OCI-LY7 (cell line): ENCODE measurements at regions not wholly inside any gene's neighbourhood (a gene's known extent, or its start where the extent isn't known, plus 50 kb on each side); places are given as distances from the start of the nearest gene placed in this dataset.

Source experiments
- BruUV-seq: library from RNA; stranded (reverse); fragments of 400-500 nt; replicated peaks from 2 replicates; lab custom pipeline; 2021; lab: Mats Ljungman, UMichigan
- CTCF ChIA-PET: fragments of 300-600 bp; sonication (Branson Sonifier 250); formaldehyde crosslinking; loops from one replicate; lab custom pipeline; 2022; ENCODE audit warnings: antibody characterized with exemption; ENCODE audit not compliant: unreplicated experiment; lab: Charles Lee
- POLR2A ChIA-PET: fragments of 300-600 bp; sonication (Branson Sonifier 250); formaldehyde crosslinking; loops from one replicate; lab custom pipeline; 2022; ENCODE audit warnings: antibody characterized with exemption; lab: Charles Lee
- DNase-seq: peaks from one replicate; pipeline ENCODE4 v3.0.0-alpha.2; 2015; ENCODE audit warnings: low spot score
- H2AFZ ChIP-seq: fragments of 200-600 bp; sonication (generic), shearing (Covaris generic); 2 replicates; pipeline ENCODE4 v1.6.1; 2014; ENCODE audit warnings: mild to moderate bottlenecking, antibody characterized with exemption, low read length, moderate library complexity
- H3K27ac ChIP-seq: fragments of 200-600 bp; sonication (generic); 2 replicates; pipeline ENCODE4 v1.5.1; 2014; ENCODE audit warnings: mixed run types, low read depth, mild to moderate bottlenecking, moderate library complexity, low read length, inconsistent platforms; ENCODE audit not compliant: poor library complexity, severe bottlenecking
- H3K36me3 ChIP-seq: fragments of 200-600 bp; sonication (generic); 2 replicates; pipeline ENCODE4 v1.6.1; 2014; ENCODE audit warnings: mild to moderate bottlenecking, antibody characterized with exemption, low read length, moderate library complexity, mixed read lengths; ENCODE audit not compliant: insufficient read depth
- H3K4me1 ChIP-seq: fragments of 200-600 bp; sonication (generic); 2 replicates; pipeline ENCODE4 v1.5.1; 2014; ENCODE audit warnings: mild to moderate bottlenecking, low read length; ENCODE audit not compliant: insufficient read depth, poor library complexity, severe bottlenecking
- H3K4me2 ChIP-seq: fragments of 200-600 bp; sonication (generic); 2 replicates; pipeline ENCODE4 v1.6.1; 2014; ENCODE audit warnings: mild to moderate bottlenecking, low read length
- H3K4me3 ChIP-seq: fragments of 200-600 bp; sonication (generic); 2 replicates; pipeline ENCODE4 v1.5.1; 2014; ENCODE audit warnings: mild to moderate bottlenecking, low read depth, low read length; ENCODE audit not compliant: poor library complexity, severe bottlenecking
- H3K79me2 ChIP-seq: fragments of 200-600 bp; sonication (generic); 2 replicates; pipeline ENCODE4 v1.6.1; 2016; ENCODE audit warnings: low read depth, mild to moderate bottlenecking, low read length, moderate library complexity, mixed read lengths; ENCODE audit not compliant: insufficient read depth
- H3K9me2 ChIP-seq: fragments of 200-600 bp; sonication (generic); 2 replicates; pipeline ENCODE4 v1.6.1; 2016; ENCODE audit warnings: mild to moderate bottlenecking, low read length, mixed read lengths; ENCODE audit not compliant: insufficient read depth
- H3K9me3 ChIP-seq: fragments of 200-600 bp; sonication (generic); 2 replicates; pipeline ENCODE4 v1.6.1; 2014; ENCODE audit warnings: mild to moderate bottlenecking, mixed run types, low read length, mixed read lengths
- H4K20me1 ChIP-seq: fragments of 200-600 bp; sonication (generic); 2 replicates; pipeline ENCODE4 v1.6.1; 2014; ENCODE audit warnings: mild to moderate bottlenecking, antibody characterized with exemption, low read length, moderate library complexity, mixed read lengths; ENCODE audit not compliant: insufficient read depth
- EZH2phosphoT487 ChIP-seq: fragments of 200-600 bp; sonication (generic); IDR thresholded peaks from 2 replicates; pipeline ENCODE4 v1.6.1; 2018; ENCODE audit warnings: low read depth, borderline replicate concordance, mild to moderate bottlenecking, mixed run types, antibody characterized with exemption, low read length, moderate library complexity, mixed read lengths
- intact Hi-C: fragments of 100-400 bp; cut with micrococcal nuclease; formaldehyde crosslinking; loops from one replicate; pipeline ENCODE4 v1.10.0; 2022; ENCODE audit not compliant: unreplicated experiment
- TF ChIP-seq, protein P1 (sequence below): fragments of 200-600 bp; sonication (generic); conservative IDR thresholded peaks from 2 replicates; pipeline ENCODE4 v1.5.1; 2014; ENCODE audit warnings: mild to moderate bottlenecking, antibody characterized with exemption, low read length, moderate library complexity, mixed read lengths

DNA sequence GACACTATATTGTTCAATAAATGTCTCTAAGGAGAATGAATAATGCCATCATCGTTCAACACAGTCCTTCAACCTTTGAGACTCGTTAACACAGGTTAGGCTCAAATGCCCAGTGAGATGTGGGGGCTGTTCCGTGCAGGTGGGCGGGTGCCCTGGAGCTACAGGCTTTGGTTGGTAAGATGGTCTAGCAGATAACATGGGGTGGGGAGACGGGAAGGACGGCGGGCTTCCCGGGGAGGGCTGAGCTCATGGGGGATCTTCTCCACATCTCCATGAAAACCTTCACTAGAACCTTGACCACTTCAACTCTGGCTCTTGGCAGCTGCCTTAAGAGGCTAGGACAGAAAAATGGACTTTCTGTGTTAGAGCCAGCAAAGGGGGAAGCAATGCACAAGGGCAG lies 134.1 kb upstream of the TCERG1L start:
- POLR2A ChIA-PET = no interaction called here

DNA sequence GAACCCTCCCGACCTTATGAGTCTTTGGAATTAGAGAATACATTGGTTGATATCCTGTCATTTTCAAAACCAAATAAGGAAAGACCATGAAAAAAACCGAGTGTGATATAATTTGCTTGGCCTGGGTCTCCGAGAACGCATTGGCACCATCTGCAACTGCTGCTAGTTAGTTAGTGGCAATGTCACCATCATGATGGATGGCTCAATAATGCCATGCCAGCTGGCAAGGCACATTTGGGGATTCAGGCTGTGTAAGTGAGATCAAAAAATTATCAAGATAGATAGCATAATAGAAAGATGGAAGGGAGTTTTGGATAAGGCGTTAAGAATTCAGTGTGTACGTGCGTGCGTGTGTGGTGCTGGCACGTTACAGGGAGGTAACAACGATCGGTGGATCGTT lies 134.7 kb upstream of the TCERG1L start:
- no peak for DNase-seq
- no TSS peak for BruUV-seq
- H3K9me2 ChIP-seq = no peaks in the 10 kb centered on the region
- no peaks in the 10 kb centered on the region for H3K36me3 ChIP-seq
- H3K9me3 ChIP-seq = no peaks in the 10 kb centered on the region
- H4K20me1 ChIP-seq = no peaks in the 10 kb centered on the region
- TF ChIP-seq EZH2phosphoT487 = no peak
- TF ChIP-seq, protein P1, sequence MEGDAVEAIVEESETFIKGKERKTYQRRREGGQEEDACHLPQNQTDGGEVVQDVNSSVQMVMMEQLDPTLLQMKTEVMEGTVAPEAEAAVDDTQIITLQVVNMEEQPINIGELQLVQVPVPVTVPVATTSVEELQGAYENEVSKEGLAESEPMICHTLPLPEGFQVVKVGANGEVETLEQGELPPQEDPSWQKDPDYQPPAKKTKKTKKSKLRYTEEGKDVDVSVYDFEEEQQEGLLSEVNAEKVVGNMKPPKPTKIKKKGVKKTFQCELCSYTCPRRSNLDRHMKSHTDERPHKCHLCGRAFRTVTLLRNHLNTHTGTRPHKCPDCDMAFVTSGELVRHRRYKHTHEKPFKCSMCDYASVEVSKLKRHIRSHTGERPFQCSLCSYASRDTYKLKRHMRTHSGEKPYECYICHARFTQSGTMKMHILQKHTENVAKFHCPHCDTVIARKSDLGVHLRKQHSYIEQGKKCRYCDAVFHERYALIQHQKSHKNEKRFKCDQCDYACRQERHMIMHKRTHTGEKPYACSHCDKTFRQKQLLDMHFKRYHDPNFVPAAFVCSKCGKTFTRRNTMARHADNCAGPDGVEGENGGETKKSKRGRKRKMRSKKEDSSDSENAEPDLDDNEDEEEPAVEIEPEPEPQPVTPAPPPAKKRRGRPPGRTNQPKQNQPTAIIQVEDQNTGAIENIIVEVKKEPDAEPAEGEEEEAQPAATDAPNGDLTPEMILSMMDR = no peak
- H3K79me2 ChIP-seq = no peaks in the 10 kb centered on the region
- H2AFZ ChIP-seq = no peak overlapping the region
- ChIA-PET CTCF (no interaction called here), POLR2A (interaction anchor here (0.7 kb wide), 1 partner anchor 631 kb away, joined by 4 read pairs; no protein-coding TSS in a partner anchor)
- intact Hi-C loops = no loop called here
- no peak overlapping the region for H3K4me2 ChIP-seq
- no peak overlapping the region for H3K4me3 ChIP-seq
- H3K4me1 ChIP-seq = no peaks in the 10 kb centered on the region
- H3K27ac ChIP-seq = no peak overlapping the region

More for the DNA sequence above, 134.1 kb upstream of the TCERG1L start:
- no peaks in the 10 kb centered on the region for H3K9me2 ChIP-seq
- no peak overlapping the region for H3K4me2 ChIP-seq
- no peaks in the 10 kb centered on the region for H3K79me2 ChIP-seq
- no peak for DNase-seq
- no peak overlapping the region for H3K27ac ChIP-seq
- H3K4me3 ChIP-seq = no peak overlapping the region
- no peaks in the 10 kb centered on the region for H3K36me3 ChIP-seq
- TF ChIP-seq, protein P1 = no peak
- TF ChIP-seq EZH2phosphoT487 = no peak
- H3K4me1 ChIP-seq = no peaks in the 10 kb centered on the region
- no TSS peak for BruUV-seq
- no peaks in the 10 kb centered on the region for H4K20me1 ChIP-seq
- CTCF ChIA-PET = interaction anchor here (0.5 kb wide), 1 partner anchor 1500 kb away, joined by 4 read pairs; no protein-coding TSS in a partner anchor
- no peak overlapping the region for H2AFZ ChIP-seq
- no peaks in the 10 kb centered on the region for H3K9me3 ChIP-seq
- intact Hi-C loops = no loop called here

DNA sequence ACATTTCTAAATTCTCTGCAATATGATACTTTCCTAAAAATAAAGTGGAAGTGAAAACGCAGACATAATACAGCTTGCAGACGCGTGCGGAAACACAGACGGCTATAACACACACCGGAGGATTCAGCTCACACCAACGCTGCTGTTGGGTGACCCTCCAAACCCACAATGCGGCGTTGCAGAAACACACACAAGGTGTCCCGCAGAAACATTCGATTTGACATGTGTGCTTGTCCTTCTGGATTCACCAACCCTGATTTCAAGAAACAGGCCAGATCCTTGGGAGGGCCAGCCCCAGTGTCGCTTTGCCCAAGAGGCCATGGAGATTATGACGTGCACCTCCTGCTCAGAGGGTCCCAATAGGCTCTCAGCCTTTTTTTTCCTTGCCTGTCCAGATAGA lies 136.7 kb upstream of the TCERG1L start:
- no peaks in the 10 kb centered on the region for H3K9me2 ChIP-seq
- ChIA-PET POLR2A (interaction anchor here (0.7 kb wide), 1 partner anchor 14 kb away, joined by 3 read pairs; no protein-coding TSS in a partner anchor), CTCF (no interaction called here)
- no peaks in the 10 kb centered on the region for H3K36me3 ChIP-seq
- H4K20me1 ChIP-seq = no peaks in the 10 kb centered on the region
- no peak overlapping the region for H3K27ac ChIP-seq
- intact Hi-C loops = no loop called here
- DNase-seq = no peak
- H2AFZ ChIP-seq = no peak overlapping the region
- H3K9me3 ChIP-seq = no peaks in the 10 kb centered on the region
- no TSS peak for BruUV-seq
- H3K4me1 ChIP-seq = no peaks in the 10 kb centered on the region
- no peaks in the 10 kb centered on the region for H3K79me2 ChIP-seq
- no peak overlapping the region for H3K4me3 ChIP-seq
- no peak overlapping the region for H3K4me2 ChIP-seq
- TF ChIP-seq, protein P1 = no peak
- TF ChIP-seq EZH2phosphoT487 = no peak
